ENCODE measurements at regions not wholly inside any gene's neighbourhood (a gene's known extent, or its start where the extent isn't known, plus 50 kb on each side); places are given as distances from the start of the nearest gene placed in this dataset.

- no peak for TF ChIP-seq CTCF (optimal IDR thresholded peaks at IDR 0.05 in 1 of 3, IDR thresholded peaks at IDR 0.05 in 1 of 3, conservative IDR thresholded peaks at IDR 0.05 in 1 of 3; ENCODE audit: extremely low read depth in 1 of 3, insufficient read depth in 2 of 3, low read length in 3 of 3)
- TF ChIP-seq EZH2 (IDR thresholded peaks at IDR 0.05; ENCODE audit: low read length), result no peak
These were observed 568.0 kb upstream of the MDFIC2 start for GRCh38 chr3:70880421-70880820.
